IMR-90 (cell line): ENCODE measurements at regions not wholly inside any gene's neighbourhood (a gene's known extent, or its start where the extent isn't known, plus 50 kb on each side); places are given as distances from the start of the nearest gene placed in this dataset.

Experiments used
- ATAC-seq: fragments of 200-7000 bp; cut with Tn5 transposase; 2 replicates; pipeline ENCODE4 v1.9.1; 2020; ENCODE audit warnings: low read depth, mild to moderate bottlenecking, moderate library complexity
- BruUV-seq: library from RNA; stranded (reverse); fragments of 400-500 nt; replicated peaks from 2 replicates; lab custom pipeline; 2021; lab: Mats Ljungman, UMichigan
- CTCF ChIA-PET: fragments of 300-600 bp; formaldehyde crosslinking; extraction: SDS; loops from one replicate; lab custom pipeline; 2021; ENCODE audit warnings: antibody characterized with exemption; lab: Yijun Ruan, JAX
- POLR2A ChIA-PET: fragments of 300-600 bp; sonication (Branson Sonifier 250); formaldehyde crosslinking; loops from one replicate; lab custom pipeline; 2022; ENCODE audit warnings: antibody characterized with exemption; ENCODE audit not compliant: unreplicated experiment; lab: Charles Lee
- DNase-seq: peaks from one replicate; pipeline ENCODE4 v3.0.0; 2013
- H2AFZ ChIP-seq: replicated peaks from 2 replicates; pipeline ENCODE3; 2013; ENCODE audit warnings: low read length, mild to moderate bottlenecking; ENCODE audit not compliant: poor library complexity
- H2AK5ac ChIP-seq: 2 replicates; pipeline ENCODE4 v1.6.1; 2013; ENCODE audit warnings: low read depth, low read length, inconsistent platforms
- H2AK9ac ChIP-seq: replicated peaks from 2 replicates; pipeline ENCODE3; 2013; ENCODE audit warnings: mild to moderate bottlenecking, low read depth, low read length, moderate library complexity; ENCODE audit not compliant: poor library complexity
- H2BK120ac ChIP-seq: 2 replicates; pipeline ENCODE4 v1.6.1; 2013; ENCODE audit warnings: low read depth, low read length, inconsistent platforms
- H2BK15ac ChIP-seq: 3 replicates; pipeline ENCODE4 v1.6.1; 2013; ENCODE audit warnings: low read depth, low read length, inconsistent platforms
- H2BK20ac ChIP-seq: 2 replicates; pipeline ENCODE4 v1.6.1; 2013; ENCODE audit warnings: low read depth, mild to moderate bottlenecking, inconsistent platforms, low read length, moderate library complexity
- H2BK5ac ChIP-seq: 2 replicates; pipeline ENCODE4 v1.6.1; 2013; ENCODE audit warnings: mild to moderate bottlenecking, low read depth, low read length, inconsistent platforms; ENCODE audit not compliant: poor library complexity, severe bottlenecking
- H3K14ac ChIP-seq: replicated peaks from 2 replicates; pipeline ENCODE4 v1.6.1; 2013; ENCODE audit warnings: low read depth, low read length, inconsistent platforms
- H3K18ac ChIP-seq: 2 replicates; pipeline ENCODE4 v1.6.1; 2013; ENCODE audit warnings: low read depth, low read length, control low read depth
- H3K23ac ChIP-seq: 2 replicates; pipeline ENCODE4 v1.6.1; 2013; ENCODE audit warnings: low read depth, low read length, inconsistent platforms
- H3K27ac ChIP-seq: 2 replicates; pipeline ENCODE4 v1.5.1; 2013; ENCODE audit warnings: mild to moderate bottlenecking, control low read depth, low read length; ENCODE audit not compliant: insufficient read depth
- H3K27me3 ChIP-seq: 2 replicates; pipeline ENCODE4 v1.6.1; 2013; ENCODE audit warnings: low read length; ENCODE audit not compliant: control insufficient read depth, insufficient read depth
- H3K36me3 ChIP-seq: 2 replicates; pipeline ENCODE4 v1.6.1; 2013; ENCODE audit warnings: low read length, mixed read lengths; ENCODE audit not compliant: control insufficient read depth, insufficient read depth
- H3K4ac ChIP-seq: 2 replicates; pipeline ENCODE4 v1.6.1; 2013; ENCODE audit warnings: low read depth, low read length, inconsistent platforms
- H3K4me1 ChIP-seq: 2 replicates; pipeline ENCODE4 v1.6.1; 2013; ENCODE audit warnings: low read length, mixed read lengths; ENCODE audit not compliant: control insufficient read depth, insufficient read depth
- H3K4me2 ChIP-seq: 2 replicates; pipeline ENCODE4 v1.6.1; 2013; ENCODE audit warnings: low read depth, mild to moderate bottlenecking, control low read depth, low read length, moderate library complexity
- H3K4me3 ChIP-seq: 2 replicates; pipeline ENCODE4 v1.5.1; 2013; ENCODE audit warnings: low read depth, mild to moderate bottlenecking, control low read depth, low read length, moderate library complexity; ENCODE audit not compliant: insufficient read depth
- H3K56ac ChIP-seq: 2 replicates; pipeline ENCODE4 v1.6.1; 2013; ENCODE audit warnings: low read length, inconsistent platforms; ENCODE audit not compliant: insufficient read depth; ENCODE audit errors: extremely low read depth
- H3K79me1 ChIP-seq, 2 experiments: 2 replicates each; pipeline ENCODE4 v1.6.1; 2013; ENCODE audit warnings: low read length in 2 of 2, inconsistent platforms in 1 of 2, low read depth in 1 of 2
- H3K9ac ChIP-seq: 2 replicates; pipeline ENCODE4 v1.6.1; 2013; ENCODE audit warnings: low read depth, low read length, control low read depth
- H3K9me1 ChIP-seq: 2 replicates; pipeline ENCODE4 v1.6.1; 2013; ENCODE audit warnings: low read length, inconsistent platforms; ENCODE audit not compliant: insufficient read depth
- H3K9me3 ChIP-seq: 2 replicates; pipeline ENCODE4 v1.6.1; 2013; ENCODE audit warnings: low read length; ENCODE audit not compliant: control insufficient read depth, insufficient read depth
- H4K20me1 ChIP-seq: 2 replicates; pipeline ENCODE4 v1.6.1; 2013; ENCODE audit warnings: low read length, inconsistent platforms; ENCODE audit not compliant: insufficient read depth
- H4K5ac ChIP-seq: 2 replicates; pipeline ENCODE4 v1.6.1; 2013; ENCODE audit warnings: mild to moderate bottlenecking, low read depth, low read length, control low read depth
- H4K8ac ChIP-seq, 2 experiments: 2 replicates each; pipeline ENCODE4 v1.6.1; 2013; ENCODE audit warnings: low read depth in 2 of 2, low read length in 2 of 2, control low read depth in 1 of 2, inconsistent platforms in 1 of 2
- H4K91ac ChIP-seq: 2 replicates; pipeline ENCODE4 v1.6.1; 2013; ENCODE audit warnings: low read depth, low read length, inconsistent platforms; ENCODE audit not compliant: insufficient read depth
- BHLHE40 ChIP-seq: fragments of 150-350 bp; IDR thresholded peaks from 2 replicates; pipeline ENCODE4 v1.6.1; 2016; ENCODE audit warnings: mild to moderate bottlenecking, low read depth, low read length
- CEBPB ChIP-seq: IDR thresholded peaks from 2 replicates; pipeline ENCODE4 v1.6.1; 2012; ENCODE audit warnings: low read depth, low read length, improper control_type of control experiment
- CHD1 ChIP-seq: IDR thresholded peaks from 2 replicates; pipeline ENCODE4 v1.6.1; 2012; ENCODE audit warnings: low read depth, low read length, improper control_type of control experiment
- CTCF ChIP-seq: conservative IDR thresholded peaks from 2 replicates; pipeline ENCODE4 v1.5.1; 2012; ENCODE audit warnings: mild to moderate bottlenecking, low read depth, low read length, improper control_type of control experiment
- MAFK ChIP-seq: IDR thresholded peaks from 2 replicates; pipeline ENCODE4 v1.6.1; 2012; ENCODE audit warnings: low read depth, low read length, improper control_type of control experiment
- MAZ ChIP-seq: IDR thresholded peaks from 2 replicates; pipeline ENCODE4 v1.6.1; 2012; ENCODE audit warnings: low read depth, mild to moderate bottlenecking, low read length, improper control_type of control experiment, moderate library complexity, borderline replicate concordance
- POLR2A ChIP-seq: IDR thresholded peaks from 2 replicates; pipeline ENCODE4 v1.6.1; 2012; ENCODE audit warnings: mild to moderate bottlenecking, low read depth, low read length
- RCOR1 ChIP-seq: IDR thresholded peaks from 2 replicates; pipeline ENCODE4 v1.6.1; 2012; ENCODE audit warnings: mild to moderate bottlenecking, low read length, improper control_type of control experiment; ENCODE audit not compliant: insufficient replicate concordance
- WGBS, 2 experiments: methylation state at CpG; one replicate each; pipeline versions ENCODE4 v1.1.5 to v1.1.7; 2013; ENCODE audit warnings: missing lambda C conversion rate in 2 of 2; ENCODE audit not compliant: insufficient read length in 1 of 2; ENCODE audit errors: extremely low coverage in 2 of 2; 5-methylcytosine and 5-hydroxymethylcytosine counted together
- dilution Hi-C: fragments of 300-500 bp; cut with HindIII; formaldehyde crosslinking; loops from one replicate; pipeline ENCODE4 v1.14.3; 2018; ENCODE audit warnings: low sequenced_read_pairs; ENCODE audit not compliant: unreplicated experiment
- in situ Hi-C: fragments of 300-500 bp; cut with MboI; formaldehyde crosslinking; loops from 3 replicates; pipeline ENCODE4 v1.14.3; 2019; ENCODE audit warnings: low sequenced_read_pairs, inconsistent platforms, mixed read lengths
- intact Hi-C: fragments of 100-400 bp; cut with micrococcal nuclease; formaldehyde crosslinking; loops from 2 replicates; pipeline ENCODE4 v1.10.0; 2022

GRCh38 chr2:58677748-58678147 lies 436.6 kb upstream of the FANCL start:
- CTCF ChIA-PET: no interaction called here
- no peaks in the 10 kb centered on the region for H3K36me3 ChIP-seq
- no CpG with 5 or more reads among the region's 3 CpGs for WGBS, 2 experiments
- DNase-seq (no peak), ATAC-seq (no peak)
- H3K18ac ChIP-seq: no peak overlapping the region
- no peak overlapping the region for H2BK120ac ChIP-seq
- no peak overlapping the region for H2BK15ac ChIP-seq
- H3K4me3 ChIP-seq: no peak overlapping the region
- POLR2A ChIA-PET: no interaction called here
- no TSS peak for BruUV-seq
- H2BK20ac ChIP-seq: no peak overlapping the region
- intact Hi-C loops: no loop called here
- no peak overlapping the region for H3K27ac ChIP-seq
- no peak overlapping the region for H4K5ac ChIP-seq
- H2BK5ac ChIP-seq: no peak overlapping the region
- H3K4me2 ChIP-seq: no peak overlapping the region
- H3K9me1 ChIP-seq: no peaks in the 10 kb centered on the region
- H3K4ac ChIP-seq: no peak overlapping the region
- H2AFZ ChIP-seq: no peak overlapping the region
- H3K27me3 ChIP-seq: no peaks in the 10 kb centered on the region
- dilution Hi-C loops: no loop called here
- no peak overlapping the region for H3K14ac ChIP-seq
- no peak overlapping the region for H3K56ac ChIP-seq
- in situ Hi-C loops: loop anchor here (25.0 kb wide), 1 partner anchor 915 kb away; no protein-coding TSS in a partner anchor
- no peaks in the 10 kb centered on the region for H3K79me1 ChIP-seq
- H4K91ac ChIP-seq: no peak overlapping the region
- no peak for TF ChIP-seq BHLHE40
- TF ChIP-seq CHD1: no peak
- TF ChIP-seq CEBPB: no peak
- TF ChIP-seq POLR2A: no peak
- TF ChIP-seq RCOR1: no peak
- TF ChIP-seq CTCF: no peak
- no peak for TF ChIP-seq MAFK
- no peak for TF ChIP-seq MAZ
- no peaks in the 10 kb centered on the region for H3K9me3 ChIP-seq
- no peak overlapping the region for H2AK5ac ChIP-seq
- H4K8ac ChIP-seq: no peak overlapping the region
- no peak overlapping the region for H3K9ac ChIP-seq
- no peaks in the 10 kb centered on the region for H4K20me1 ChIP-seq
- H3K4me1 ChIP-seq: no peaks in the 10 kb centered on the region
- H3K23ac ChIP-seq: no peak overlapping the region
- no peak overlapping the region for H2AK9ac ChIP-seq
